ENCODE measurements at regions not wholly inside any gene's neighbourhood (a gene's known extent, or its start where the extent isn't known, plus 50 kb on each side); places are given as distances from the start of the nearest gene placed in this dataset.

DNA sequence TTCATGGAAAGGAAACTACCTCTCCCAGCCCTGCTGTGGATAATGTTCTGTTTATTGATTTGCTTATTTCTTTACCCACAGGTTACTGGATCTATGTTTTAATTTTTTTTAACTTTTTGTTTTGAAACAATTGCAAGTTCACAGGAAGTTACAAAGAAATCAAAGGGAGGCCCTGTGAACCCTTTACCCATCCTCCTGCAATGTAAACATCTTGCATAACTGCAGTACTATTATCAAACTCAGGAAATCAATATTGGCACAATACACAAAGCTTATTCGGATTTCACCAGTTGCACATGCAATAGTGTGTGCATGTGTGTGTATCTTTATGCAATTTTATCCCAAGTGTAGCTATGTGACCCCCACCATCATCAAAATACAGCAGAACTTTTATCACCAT, 398.0 kb downstream of the BTBD3 start:
- TF ChIP-seq POLR2A (IDR thresholded peaks at IDR 0.05), result no peak
- TF ChIP-seq, protein P1, sequence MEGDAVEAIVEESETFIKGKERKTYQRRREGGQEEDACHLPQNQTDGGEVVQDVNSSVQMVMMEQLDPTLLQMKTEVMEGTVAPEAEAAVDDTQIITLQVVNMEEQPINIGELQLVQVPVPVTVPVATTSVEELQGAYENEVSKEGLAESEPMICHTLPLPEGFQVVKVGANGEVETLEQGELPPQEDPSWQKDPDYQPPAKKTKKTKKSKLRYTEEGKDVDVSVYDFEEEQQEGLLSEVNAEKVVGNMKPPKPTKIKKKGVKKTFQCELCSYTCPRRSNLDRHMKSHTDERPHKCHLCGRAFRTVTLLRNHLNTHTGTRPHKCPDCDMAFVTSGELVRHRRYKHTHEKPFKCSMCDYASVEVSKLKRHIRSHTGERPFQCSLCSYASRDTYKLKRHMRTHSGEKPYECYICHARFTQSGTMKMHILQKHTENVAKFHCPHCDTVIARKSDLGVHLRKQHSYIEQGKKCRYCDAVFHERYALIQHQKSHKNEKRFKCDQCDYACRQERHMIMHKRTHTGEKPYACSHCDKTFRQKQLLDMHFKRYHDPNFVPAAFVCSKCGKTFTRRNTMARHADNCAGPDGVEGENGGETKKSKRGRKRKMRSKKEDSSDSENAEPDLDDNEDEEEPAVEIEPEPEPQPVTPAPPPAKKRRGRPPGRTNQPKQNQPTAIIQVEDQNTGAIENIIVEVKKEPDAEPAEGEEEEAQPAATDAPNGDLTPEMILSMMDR (IDR thresholded peaks at IDR 0.05 in 4 of 5, conservative IDR thresholded peaks at IDR 0.05 in 1 of 5), result no peak
